HG02852 (cell line): ENCODE measurements at regions not wholly inside any gene's neighbourhood (a gene's known extent, or its start where the extent isn't known, plus 50 kb on each side); places are given as distances from the start of the nearest gene placed in this dataset.

Source experiments
- ATAC-seq: cut with Tn5 transposase; IDR thresholded peaks from one replicate; pipeline ENCODE4 v1.9.1; 2021; ENCODE audit warnings: mild to moderate bottlenecking, moderate library complexity; ENCODE audit not compliant: unreplicated experiment

DNA sequence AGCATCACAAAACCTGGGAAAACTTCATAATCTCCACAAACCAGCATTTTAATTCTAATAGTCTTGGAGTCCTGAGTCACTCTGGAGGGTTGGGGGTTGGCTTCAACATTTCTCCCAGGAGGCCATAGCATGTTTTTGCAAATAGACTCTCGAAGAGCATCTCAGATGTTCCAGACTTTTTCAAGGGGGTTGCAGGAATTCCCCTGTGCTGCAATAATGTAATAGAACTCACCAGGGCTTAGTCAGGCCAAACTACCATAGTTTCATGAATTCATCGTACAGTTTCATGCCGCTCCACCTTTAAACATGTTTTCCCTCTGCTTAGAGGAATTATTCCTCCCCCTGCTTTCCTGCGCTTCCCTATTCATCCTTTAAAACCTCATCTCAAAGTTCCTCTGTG, 499.5 kb upstream of the KLF4 start:
- ATAC-seq = no peak

DNA sequence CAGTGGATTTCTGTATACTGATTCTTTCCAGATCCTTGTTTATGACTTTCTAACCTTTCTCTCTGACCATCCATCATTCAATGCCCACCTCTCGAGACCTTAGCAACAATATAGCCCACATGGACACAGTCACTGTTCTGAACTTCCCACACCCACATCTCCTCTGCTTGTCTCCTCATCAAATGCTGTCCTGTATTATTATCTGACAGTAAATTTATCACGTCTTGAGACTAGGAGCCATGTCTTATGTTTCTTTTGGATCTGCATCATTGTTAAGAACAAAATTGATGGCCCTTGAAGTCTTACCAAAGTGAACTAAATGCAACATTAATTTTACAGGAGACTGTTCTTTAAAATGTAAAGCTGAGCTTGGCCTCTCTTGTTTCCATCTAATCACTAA, 495.4 kb upstream of the KLF4 start:
- ATAC-seq = no peak

DNA sequence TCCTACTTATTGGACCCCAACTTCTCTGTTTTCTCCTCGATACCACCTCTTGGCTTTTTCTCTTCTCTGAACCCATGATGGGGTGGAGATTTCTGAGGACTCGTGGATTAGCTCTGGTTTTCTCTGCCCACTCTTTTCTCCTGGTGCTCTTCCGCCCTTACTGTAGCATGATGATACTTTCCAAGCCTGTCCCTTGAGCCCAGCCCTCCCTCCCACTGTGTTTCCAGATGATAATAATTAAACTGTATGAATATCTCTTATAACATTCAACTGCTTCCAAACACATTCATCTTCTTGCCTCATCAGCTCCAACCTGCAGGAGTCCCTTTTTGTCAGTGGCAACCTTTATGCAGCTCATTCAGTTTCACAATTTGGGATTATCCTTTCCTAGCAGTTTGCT, 494.2 kb upstream of the KLF4 start:
- ATAC-seq = no peak

DNA sequence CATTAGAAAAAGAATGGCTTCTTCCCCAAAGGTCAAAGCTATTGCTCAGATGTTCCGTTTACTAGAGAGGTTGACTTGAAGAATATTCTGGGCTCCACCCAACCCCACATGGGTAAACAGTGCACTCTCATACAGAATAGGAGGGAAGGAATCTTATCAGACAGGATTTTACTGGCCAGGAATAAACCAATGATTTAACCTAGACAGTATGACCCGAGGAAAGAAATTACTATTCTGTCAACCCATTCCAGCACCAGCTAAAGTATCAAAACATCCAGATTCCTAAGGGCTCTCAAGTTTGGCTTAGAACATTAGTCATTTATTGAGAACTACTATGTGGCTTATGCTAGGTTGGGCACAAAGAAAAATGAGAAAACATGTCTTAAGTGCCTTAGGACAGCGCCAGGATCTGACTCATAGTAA, 493.6 kb upstream of the KLF4 start:
- ATAC-seq = no peak

DNA sequence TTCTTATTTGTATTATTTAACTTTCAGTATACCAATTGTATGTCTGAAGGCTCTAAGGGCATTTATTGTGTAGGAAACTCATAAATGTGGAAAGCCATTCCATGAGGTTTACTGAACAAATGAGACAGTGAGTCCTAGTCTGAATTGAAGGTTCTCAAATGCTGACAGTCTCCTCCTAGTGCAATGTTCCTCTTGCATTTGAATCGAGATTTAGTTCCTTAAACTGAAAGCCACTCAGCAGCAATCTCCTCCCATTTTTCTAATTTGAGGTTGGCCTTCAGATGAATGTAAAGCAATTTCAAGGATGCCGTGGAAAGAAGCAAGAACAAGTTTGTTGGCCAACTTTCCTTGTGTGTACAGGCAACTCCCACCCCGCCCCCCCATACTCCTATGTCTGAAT, 493.2 kb upstream of the KLF4 start:
- no peak for ATAC-seq

DNA sequence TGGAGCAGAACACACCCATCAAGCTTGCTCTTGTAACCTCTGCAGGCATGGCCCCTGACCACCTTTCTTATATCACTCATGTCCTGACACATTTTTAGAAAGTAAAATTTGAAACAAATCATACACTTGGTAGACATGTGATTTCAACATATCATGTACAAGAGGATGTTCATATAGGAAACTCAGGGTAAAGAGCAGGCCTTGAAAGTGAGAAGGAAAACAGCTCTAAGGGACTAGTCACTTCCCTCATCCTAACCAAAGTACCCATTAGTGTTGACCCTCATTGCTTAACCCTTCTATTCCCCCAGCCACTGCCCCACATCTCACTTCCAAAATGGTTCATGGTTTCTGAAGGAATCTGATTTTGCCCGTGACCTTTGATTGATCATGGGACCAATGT, 492.4 kb upstream of the KLF4 start:
- no peak for ATAC-seq

DNA sequence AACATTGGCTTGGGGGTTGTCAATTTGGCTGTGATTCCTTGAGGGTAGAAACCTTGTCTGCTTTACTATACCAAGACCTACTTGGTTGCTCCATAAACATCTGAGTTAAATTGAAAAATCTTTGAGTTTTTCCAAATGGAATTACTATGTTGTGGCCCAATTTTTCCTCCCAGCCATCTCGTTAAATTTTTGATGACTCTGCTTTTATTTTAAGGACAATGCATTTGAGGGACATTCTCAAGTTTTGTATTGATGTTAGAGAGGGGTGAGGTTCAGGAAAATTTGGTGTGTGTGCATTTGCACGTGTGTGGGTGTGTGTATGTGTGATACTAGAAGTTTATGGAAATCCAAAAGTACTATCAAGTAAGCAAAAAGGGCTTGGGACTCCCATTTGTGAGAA, 491.4 kb upstream of the KLF4 start:
- no peak for ATAC-seq

DNA sequence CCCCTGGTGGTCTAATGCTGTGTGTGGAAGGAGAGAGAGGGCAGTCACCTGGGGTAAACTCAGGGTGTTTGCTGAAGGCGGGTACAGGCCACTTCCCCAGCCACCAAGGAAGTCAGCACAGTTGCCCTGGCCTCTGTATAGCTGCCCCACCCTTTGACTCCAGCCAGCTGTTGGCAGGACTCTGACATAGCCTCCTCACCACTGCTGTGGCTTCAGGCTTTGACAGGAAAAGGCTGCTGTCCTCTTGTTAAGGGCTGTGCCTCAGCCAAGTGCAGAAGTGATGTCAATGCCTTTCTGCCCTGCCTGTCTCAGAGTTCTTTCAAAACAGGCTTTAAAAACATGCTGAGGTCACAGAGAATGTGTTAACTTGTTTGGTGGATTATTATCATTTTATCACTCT, 487.2 kb upstream of the KLF4 start:
- ATAC-seq = no peak

DNA sequence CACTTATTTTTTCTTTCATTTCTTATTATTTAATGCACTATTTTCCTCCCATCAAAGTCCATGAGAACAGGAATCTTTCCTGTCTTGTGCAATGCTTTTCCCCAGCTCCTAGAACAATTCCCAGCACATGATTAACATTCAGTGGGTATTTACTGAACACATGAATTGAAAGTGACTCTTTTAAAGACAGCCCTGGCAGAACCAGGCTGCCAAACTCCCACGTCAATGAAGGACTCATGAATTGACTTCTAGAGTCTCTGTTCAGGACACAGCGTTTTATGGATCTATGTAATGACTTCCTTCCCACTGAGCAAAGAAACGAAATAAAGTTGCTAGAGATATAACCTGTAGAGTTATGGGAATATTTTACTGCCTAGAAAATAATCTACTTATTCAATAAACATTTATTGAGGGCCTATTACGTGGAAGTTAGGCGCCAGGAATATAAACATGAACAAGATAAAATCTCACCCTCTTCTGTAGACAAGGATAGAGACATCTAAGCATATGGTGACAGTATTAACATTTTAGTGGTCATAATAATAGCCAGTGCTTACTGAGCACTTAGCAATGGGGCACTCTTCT, 485.9 kb upstream of the KLF4 start:
- ATAC-seq = no peak

DNA sequence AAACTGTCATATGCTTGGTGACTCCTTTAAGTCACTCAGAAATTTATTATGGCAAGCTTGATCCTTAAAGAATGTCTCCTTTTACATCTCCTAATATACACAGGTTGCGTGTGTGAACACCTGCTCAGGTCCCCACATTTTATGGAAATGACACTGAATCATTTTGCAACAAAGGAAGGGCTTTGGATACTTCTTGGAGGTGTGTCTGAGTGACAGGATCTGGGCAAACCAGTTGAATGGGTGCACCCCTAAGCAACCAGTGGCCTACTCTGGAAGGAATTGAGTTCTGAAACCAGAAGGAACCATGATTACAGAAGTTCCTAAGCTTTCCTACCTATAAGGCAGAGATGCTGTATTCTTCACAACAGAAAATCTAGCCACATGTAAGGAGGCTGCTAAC, 483.9 kb upstream of the KLF4 start:
- ATAC-seq = no peak

DNA sequence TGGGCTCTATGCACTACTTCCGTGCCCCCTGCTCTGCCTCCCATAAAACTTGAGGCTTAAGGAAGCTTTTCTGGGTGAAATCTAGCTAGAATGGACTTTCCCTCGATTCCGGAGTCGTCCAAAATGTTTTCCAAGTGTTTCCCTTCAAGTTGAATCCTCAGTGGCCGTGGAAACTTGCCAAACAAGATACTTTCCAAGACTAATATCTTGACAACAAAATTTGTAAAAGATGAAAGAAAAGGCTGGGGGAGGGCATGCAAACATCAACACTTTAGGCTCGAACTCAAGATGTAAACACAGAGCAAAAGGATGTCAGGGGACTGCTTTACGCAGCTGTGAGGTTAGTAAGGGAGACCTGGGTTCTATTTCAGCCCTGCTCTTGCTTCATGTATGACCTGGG, 482.8 kb upstream of the KLF4 start:
- ATAC-seq = no peak

DNA sequence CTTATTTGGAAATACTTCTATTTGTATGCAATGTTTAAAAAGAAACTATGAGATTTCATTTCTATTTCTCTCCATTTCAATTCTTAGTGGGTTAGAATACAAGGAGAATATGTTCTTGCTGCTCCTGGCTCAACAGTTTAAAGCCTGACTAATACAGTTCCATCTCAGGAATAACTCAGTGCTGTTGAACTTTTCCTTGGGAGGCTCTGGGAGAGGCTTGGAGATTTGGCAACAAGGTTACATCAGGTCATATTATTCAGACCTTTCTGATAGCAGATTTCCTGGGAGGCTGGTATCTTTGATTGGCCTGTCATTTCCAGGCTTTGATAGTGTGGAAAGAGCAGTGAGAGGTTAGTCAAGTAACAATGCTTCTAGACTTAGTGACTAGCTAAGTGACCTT, 481.7 kb upstream of the KLF4 start:
- ATAC-seq = no peak

DNA sequence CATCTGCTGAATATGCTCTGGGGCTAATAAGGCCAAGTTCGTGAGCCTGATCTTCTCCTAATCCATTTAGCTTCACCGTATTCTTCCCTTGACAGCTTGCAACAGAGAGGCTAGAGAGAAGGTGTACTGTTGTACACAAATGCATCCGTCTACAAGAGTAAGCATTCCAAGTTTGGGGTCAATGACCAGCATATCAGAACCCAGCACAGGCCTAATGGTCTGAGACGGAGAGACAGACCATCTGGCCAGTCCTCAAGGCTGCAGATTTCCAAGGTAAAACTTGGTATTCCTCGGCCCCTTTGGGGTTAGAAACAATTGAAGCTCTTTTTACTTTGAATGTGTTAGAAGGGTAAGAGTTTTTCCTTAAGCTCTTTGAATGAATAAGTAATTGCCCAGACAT, 481.2 kb upstream of the KLF4 start:
- ATAC-seq = no peak

DNA sequence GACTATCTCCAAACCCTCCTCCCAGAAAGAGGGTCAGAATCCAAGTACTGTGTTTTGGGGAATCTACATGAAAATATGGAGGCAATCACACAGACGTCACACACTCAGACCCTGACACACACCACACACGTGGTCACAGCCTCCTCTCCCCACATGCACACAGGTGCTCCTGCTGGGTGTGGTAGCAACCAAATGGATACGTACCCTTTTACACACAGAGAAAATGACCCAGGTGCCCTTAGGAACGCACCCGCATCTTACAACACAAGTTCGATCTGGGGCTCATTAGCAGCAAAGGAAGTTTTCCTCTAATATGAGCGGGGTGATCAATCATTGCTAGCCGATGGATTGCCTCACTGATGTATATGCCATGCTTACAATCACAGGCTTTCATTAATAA, 480.2 kb upstream of the KLF4 start:
- ATAC-seq = no peak

DNA sequence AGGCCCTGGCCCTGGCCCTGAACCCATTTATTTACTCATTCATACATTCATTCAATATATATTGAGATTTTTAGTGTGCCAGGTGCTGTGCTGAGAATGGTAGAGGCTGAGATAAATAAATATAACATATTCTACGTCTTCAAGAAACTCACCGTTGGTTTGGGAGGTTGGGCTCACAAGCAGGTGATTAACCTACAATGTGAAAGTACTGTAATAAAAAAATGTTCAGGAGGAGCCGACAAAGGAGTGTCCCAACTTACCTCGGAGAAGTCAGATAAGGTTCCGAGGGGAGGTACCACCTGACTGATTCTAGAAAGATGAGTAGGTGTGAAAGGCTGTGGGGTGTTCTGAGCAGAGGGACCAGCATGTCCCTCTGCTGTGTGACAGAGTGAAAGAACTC, 479.6 kb upstream of the KLF4 start:
- ATAC-seq = no peak

DNA sequence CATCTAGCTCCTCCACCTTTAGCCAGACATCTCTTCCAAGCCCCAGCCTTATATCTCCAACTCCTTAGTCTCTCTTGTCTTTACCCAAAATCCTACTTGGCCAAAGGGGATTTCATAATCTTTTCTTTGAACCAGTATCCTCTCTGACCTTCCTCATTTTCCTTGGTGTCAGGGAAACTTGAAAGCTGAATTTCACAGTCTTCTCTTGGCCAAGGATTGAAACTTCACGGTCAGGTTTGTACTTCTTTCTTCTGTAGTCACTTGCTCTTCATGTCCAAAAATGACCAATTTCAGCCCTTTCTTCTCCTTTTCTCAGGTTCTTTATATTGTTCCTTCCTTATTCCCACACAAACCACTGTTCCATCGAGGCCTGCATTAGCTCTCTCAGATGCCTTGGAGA, 473.7 kb upstream of the KLF4 start:
- ATAC-seq = no peak

DNA sequence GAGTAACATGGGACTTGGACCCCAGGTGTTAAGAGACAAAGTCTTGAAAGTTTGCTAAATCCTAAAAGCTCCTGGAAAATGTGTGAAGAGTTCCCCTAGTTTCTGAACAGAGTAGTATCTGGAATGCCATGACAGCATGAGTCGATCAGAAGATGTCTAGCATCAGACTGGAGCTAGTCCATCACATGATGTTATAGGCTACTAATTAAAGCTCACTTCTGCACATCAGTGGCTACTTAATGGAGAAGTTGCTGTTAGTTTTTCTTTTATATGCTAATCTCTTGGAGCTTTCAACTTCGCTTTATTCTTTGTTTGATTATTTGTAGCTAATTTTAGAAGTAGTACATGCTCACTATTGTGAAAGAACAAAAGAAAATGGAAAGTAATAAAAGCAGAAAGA, 471.3 kb upstream of the KLF4 start:
- ATAC-seq = no peak

DNA sequence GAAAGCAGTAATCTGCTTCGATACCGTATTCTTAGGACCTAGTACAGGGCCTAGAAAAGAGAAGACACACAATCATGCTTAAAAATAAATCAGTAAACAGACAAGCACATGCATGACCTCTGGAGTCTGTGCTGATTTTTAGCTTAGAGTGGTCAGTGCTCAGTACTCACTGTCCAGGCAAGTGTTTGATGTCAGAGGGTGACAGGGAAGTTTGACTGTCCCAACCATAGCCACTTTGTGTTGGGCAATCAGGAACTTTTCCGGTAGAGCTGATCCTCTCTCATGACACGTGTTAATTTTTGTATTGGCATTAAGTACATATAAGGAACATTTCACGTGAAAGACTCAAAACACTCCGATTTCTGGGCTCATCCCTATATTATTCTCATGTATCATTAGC, 464.7 kb upstream of the KLF4 start:
- ATAC-seq = no peak

DNA sequence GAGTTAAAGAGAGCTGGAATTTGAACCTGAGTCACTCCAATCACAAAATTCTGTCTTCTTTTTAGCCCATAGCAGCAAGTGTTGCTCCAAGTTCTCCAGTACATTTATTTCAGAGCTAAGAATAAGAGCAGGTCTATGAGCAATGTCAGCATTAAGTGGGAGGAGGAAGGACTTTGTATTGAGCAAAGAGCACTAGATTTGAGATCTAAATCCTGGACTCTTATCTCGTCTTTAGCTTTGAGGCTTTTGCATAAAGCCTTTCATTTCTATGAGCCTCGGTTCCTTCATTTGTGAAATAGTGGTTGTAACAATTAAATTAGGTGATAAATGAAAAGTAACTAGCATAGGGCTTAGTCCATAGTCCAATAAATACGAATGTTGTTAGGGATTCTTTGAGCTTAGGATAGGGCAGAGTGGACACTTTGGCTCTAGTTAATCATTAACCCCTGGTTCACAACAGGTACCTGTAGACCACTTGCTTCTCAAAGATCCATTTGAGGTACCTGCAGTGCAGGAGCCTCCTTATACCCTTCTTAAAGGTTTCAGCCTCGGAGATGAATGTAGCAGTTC, 464.1 kb upstream of the KLF4 start:
- no peak for ATAC-seq

DNA sequence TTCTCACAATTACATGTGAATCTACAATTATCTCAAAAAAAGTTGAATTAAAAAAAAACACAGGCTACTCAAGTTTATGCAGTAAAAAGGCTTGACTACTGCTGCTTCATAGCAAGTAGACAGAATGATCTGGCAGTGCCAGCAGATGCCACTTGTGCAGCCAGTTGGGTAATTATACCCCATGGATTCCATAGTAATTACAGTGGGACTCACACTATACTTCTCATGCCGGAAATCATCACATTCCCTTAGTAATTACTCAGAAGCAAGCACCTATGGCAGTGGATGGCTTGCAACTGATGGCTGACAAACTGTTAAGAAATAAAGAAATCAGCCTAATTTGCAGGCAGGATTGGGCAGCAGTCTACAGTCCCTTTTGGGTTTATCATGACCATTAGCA, 463.2 kb upstream of the KLF4 start:
- ATAC-seq = no peak

DNA sequence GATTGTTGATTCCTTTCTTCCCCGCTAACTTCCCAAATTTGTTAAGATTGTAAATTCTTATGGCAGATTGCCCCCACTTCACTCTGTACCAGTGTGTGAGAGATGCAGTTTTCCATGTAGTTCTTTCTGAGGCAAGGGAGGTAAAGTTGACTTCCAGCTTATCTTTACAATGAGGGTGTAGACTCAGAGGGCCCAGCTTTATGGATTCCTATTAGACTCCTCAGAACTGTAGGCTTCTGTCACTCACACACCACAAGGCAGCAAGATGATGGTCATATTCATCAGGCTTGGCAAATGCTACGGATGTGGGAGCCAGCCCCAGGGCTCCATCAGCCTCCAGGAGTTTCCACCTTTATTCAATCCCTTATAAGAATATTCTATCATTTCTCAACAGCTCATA, 461.9 kb upstream of the KLF4 start:
- ATAC-seq = no peak

DNA sequence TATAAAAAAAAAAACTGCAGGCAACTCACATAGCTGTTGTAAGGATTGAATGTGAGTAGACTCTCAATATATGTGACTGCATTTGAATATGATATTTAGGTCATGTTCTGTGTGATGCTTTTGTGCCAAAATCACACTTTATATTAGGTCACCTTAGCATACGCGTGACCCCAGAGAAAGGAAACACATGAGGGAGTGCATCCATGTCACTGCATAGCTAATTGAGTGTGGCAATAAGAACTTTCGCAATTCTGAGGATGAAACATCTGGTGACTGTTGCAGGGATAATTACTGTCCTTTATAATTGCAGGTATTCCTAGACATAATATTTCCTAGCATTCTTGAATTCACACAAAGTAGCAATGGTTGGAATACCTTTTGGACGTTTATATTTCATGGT, 459.5 kb upstream of the KLF4 start:
- no peak for ATAC-seq

DNA sequence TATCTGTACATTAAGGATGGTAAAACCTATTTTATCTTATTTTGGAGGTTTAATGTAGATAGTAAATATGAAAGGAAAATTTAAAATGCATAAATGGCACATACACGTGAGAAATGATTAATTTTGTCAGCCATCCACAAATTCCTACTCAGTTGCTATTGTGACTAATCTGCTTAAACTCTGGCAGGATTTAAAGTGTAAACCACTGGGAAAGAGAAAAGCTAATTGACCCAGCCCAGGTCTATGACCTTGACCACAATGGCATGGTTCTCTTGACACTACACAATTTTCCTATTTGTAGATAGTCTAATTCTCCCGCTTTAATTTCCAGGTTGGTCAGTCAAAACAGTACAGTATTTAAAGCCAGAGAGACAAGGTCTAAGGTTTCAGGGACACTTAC, 459.0 kb upstream of the KLF4 start:
- ATAC-seq = no peak

DNA sequence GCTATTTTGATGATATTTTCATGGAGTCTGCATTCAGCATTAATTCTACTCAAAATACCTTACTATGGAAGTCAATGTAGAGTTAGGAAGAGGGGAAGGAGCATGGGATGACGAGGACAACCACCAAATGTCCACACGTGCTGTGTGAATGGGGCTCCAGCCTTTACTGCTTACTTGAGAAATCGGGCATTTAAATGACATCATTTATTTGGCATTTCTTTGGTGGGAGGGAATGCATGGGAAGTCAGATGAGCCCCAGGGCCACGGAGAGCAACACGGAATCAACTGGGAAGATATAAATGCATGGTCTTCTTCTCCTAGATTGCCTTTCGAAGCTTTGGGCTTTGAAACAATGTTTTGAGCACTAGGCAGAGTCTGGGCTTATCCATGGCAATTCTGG, 458.5 kb upstream of the KLF4 start:
- ATAC-seq = no peak
